ENCODE measurements at regions not wholly inside any gene's neighbourhood (a gene's known extent, or its start where the extent isn't known, plus 50 kb on each side); places are given as distances from the start of the nearest gene placed in this dataset.
"Not testable (repeated sequence)": the region's sequence is repeated elsewhere in the genome, so short reads cannot be mapped to it uniquely, and the experiment has no call there.

DNA sequence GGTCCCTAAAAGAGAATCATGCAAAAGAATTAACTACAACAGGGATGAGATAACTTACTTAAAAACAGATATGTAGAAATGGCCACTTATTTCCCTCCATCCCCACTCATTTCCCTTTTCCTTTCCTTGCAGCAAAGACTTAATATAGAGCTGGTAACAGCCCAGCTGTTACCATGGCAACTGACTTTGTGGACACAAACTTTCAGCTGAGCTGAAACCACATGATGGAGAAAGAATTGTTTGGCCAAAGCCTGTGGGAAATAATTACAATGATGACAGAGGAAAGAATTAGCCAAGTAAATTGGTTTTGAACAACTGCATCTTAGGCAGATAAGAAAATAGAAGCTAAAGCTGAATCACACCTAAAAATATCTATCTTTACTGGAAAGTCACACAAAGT is 364.9 kb downstream of the GALC start:
- DNase-seq: no peak

DNA sequence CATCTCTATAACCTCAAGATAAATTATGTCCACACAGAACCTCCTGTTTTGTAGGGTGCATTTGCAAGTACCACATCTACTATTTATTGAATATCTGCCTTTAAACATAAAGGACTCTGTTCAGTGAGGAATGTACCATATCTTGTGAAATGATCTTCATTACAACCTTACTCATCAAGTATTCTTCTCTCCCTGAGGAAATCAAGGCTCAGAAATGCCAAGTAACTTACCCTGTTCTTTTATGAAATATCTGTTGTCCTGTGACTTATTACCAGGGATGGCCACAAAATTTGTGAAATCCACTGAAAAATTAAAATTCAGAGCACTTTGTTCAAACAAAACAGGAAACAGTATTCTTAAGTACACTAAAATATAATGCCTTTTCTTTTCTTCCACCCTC is 366.7 kb downstream of the GALC start:
- no peak for DNase-seq

DNA sequence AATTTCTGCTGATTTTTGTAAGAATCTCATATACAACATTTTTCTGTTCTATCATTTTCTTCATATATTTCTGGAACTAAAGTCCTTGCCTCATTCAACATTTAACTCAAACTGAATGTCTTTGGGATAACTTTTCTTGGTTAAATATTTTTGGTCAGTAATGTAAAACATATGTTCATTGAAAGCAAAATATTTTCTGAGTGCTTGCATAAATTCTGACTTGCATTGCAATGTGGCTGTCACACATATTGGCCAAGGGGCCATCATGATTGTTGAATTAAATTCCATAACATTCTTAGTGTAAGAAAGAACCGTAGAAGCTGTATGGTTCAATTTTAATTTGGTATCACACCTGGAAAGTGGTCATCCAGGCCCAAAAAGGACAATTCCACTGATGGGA is 369.4 kb downstream of the GALC start:
- DNase-seq: no peak

DNA sequence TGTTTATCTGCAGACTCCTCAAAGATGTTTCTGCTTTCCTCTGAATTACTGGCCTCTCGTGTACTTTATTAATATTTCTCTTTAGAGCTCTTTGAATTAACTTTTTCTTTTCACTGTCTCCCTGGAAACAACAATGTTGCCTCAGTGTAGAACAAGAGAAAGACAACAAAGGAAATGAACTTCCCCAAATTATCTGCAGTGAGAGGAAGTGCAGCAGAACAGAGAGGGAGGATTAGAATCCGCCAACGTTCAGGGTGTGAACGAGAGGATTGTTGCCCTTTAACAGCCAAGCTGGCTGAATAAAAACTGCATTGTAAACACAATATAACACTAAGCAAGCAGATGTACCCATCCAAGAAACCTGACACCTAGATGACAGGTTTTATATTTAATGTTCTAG is 375.9 kb downstream of the GALC start:
- DNase-seq: no peak

DNA sequence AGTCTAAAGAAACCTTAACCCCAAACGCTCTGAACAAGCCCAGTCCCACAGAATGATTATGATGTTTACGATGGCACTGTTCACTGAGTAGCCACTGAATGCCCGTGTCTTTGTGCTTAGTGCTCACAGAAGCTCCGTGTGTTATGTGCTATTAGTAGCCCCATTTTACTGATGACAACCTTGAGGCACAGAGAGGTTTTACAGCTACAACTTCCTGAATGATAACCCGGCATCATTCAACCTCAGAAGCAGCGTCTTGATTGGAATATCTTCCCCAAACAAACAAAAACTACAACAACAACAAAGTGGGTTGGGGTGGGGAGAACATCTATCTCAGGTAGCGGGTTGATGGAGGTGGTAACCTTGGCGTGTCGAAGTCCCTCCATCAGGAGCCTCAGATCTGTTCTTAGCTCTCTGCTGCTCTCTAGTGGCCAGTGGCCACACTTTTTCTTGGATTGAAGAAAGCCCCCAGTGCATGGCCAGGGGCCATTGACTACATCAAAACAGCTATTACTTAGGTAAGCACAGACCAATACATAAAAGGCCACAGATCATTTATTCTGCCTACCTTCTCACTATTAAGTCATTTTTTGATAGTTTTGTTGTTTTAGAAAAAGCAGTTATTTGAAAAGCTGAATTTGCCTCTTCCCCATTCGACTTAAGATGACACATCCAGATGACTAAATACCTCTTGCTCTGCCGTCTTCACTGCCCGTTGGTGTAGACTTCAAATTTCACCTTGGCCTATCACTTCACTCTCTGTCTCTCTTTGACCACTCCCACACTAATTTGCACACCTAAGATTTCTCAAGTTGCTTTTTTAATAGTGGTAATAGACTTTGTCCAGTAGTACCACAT is 376.9 kb downstream of the GALC start:
- DNase-seq: no peak

DNA sequence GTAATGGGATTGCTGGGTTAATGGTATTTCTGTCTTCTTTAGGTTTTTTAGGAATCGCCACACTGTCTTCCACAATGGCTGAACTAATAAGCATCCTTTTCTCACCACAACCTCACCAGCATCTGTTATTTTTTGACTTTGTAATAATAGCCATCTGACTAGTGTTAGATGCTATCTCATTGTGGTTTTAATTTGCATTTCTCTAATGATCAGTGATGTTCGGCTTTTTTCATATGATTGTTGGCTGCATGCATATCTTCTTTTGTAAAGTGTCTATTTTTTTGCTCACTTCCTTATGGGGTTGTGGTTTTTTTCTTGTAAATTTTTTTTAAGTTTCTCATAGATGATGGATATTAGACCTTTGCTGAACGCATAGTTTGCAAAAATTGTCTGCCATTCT is 377.9 kb downstream of the GALC start:
- DNase-seq: no peak

DNA sequence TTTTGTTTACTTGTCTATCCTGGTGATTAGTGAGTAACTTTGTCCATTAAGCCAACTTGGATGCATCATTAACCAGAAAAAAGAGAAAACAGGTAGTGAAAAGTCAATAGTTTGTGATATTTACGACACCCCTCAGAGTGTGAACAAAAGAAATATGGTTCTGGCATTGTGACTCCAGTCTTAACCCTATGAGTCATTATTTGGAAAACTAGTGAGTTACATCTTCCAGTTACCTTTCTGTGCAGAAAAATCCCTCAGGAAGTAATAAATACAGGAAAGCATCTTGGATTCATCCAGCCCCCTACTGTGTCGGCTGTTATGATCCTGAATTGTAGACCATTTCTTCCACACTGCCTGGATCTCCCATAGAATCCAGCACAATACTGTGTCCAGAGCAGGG is 379.1 kb downstream of the GALC start:
- no peak for DNase-seq

DNA sequence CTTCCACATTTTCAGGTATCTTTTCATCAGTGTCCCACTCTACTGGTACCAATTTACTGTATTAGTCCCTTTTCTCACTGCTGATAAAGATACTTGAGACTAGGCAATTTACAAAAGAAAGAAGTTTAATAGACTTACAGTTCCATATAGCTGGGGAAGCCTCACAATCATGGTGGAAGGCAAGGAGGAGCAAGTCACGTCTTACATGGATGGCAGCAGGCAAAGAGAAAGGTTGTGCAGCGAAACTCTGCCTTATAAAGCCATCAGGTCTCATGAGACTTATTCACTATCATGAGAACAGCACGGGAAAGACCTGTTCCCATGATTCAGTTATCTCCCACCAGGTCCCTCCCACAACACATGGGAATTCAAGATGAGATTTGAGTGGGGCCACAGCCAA is 385.9 kb downstream of the GALC start:
- not testable (repeated sequence) for DNase-seq

DNA sequence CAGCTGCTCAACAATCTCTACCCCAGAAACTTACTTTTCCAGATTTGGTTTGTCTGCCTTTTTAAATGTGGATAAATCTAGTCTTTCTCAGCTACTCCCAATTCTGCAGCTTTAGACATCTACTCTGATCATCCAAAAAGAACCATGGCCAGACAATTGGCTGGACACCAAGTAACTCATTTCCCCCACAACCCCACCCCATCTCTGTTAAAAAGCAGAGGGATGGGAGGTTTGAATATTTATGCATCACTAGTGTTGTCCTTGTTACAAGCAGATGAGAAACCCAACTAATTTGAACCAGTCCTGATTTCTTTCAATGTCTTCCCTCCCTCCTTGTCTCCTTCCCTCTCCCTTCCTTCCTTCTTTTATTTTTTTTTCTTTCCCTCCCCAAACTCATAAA is 391.9 kb downstream of the GALC start:
- no peak for DNase-seq

DNA sequence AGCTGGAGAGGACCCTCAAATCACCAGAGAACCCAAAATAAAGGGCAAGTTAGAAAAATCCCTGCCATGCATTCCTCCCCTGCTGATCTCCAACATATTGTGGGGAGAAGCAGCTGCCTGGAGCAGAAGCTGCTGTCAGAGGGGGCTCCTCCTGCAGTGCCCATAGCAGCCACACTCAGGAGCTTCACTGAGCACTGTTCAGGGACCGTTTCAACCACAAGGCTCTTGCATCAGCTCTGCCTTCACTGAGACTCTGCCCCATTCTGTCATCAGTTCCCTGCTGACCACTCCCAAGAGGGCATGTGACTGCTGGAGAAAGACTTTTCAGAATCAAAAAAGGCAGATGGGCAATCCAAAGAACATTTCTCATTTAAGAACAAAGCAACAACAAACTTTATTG is 392.7 kb downstream of the GALC start:
- DNase-seq: no peak

DNA sequence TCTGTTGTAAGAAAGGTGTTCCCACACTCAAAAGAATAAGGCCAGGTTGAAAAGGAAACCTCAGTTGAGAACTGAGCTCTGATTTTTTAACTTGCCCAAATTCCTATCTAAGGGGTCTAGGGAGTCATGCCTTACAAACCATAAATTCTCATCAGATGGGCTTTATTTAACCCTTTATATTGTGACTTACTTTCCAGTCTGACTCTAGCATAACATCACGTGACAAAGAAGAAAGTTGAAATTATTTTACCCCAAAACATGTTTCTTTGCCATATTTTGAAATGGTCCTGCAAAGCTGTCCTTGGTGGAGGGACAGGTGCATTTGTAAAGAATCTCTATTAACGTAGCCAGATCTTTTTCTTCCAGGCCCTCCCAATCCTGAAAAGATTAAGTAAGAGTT is 411.7 kb downstream of the GALC start:
- no peak for DNase-seq

DNA sequence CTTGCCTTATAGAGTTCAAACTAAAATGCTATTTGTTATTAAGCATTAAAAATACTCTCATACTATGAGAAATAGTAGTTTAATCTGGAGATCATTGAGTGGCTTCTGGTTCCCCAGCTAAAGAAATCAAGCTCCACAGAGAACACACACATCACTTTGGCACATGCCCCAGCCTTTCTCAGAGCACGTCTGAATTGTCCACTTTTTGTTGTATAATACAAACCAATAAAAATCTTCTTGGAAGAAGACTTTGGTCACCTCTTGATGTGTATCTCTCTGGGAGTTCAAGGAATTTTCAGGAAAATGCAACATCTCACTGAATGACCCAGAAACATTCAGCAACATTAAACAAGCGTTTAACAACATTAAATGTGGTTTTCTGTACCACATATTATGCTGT is 413.9 kb downstream of the GALC start:
- DNase-seq: no peak

DNA sequence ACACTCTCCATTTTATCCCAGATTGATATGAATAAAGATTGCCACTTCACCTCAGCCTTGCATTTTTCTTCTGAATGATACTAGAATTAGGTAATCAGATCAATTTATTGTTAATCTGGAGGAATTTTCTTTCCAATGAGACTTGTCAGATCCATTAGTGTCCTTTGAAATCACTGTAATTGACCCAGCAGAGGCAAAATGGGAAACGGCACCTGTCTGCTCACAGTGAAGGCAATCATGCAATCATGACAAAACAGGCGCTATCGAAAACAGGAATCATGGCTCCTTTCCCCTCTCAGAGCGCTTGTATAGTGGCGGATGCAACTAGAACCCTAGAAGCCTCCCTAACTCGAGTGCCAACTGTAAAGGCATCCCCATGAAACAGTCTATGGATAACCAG is 417.6 kb downstream of the GALC start:
- DNase-seq: no peak

DNA sequence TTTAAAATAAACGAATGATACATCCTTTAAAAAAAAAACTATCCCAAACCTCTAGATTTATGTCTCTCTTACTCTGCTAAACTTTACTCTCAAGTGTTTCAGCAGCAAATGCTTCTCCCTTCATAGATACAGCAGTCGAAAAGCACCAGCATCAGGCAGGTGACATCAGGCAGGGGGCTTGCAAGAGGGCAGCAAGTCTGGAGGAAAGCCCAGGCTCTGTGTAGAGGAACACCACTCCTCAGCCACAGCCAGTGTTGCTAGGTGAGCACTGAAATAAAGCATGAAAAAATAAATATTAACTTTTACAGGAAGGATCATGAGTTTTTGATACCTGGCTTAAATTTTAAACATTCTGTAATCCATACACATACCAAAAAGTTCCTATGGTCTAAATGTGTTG is 419.4 kb downstream of the GALC start:
- DNase-seq: no peak

DNA sequence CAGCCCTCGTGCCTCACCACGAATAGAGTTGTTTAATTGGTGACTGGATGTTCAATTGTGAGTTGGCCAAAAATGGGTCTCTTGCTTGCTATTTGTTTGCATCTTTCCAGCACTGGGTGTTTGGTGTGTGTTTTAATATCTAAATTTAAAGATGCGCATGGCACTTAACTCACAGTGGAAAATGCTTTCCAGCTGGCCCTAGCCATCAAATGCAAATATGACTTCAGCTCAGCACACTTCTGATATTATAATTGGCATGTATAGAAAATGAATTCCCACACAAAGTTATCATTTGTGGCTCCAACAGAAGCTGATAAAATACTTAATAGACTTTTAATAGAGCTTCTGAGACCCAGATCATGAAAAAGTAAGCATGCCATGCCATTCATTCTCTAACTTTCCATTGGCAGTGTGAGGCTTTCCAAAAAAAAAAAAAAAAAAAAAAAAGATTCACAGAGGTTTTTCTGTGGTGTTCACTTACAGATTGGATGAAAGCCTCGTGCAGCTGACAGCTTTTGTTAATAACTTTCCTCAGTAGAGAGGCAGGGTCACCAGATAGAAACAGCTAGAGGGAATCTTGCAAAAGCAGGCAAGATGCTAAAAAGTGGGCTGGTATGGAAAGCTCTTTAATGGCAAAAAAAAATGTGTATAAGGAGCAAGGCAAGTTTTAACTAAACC is 425.2 kb downstream of the GALC start:
- no peak for DNase-seq

DNA sequence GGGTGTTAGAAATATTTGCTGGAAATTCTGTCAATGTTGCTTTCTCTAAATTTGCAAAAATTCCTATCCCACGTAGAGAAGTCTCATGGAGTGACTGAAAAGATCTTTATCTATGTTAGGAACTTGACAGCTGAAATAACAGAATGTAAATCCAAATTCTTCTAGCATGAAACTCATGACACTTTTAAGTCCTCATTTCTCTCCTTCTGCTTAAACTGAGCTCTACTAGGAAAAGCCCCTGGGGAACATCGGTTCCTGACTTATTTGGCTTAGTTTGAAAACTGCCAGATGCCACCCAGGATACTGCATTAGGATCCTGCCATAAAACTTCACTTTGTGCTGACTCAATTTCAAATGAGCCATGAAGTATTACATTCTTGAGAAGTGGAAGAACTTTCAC is 426.0 kb downstream of the GALC start:
- no peak for DNase-seq

DNA sequence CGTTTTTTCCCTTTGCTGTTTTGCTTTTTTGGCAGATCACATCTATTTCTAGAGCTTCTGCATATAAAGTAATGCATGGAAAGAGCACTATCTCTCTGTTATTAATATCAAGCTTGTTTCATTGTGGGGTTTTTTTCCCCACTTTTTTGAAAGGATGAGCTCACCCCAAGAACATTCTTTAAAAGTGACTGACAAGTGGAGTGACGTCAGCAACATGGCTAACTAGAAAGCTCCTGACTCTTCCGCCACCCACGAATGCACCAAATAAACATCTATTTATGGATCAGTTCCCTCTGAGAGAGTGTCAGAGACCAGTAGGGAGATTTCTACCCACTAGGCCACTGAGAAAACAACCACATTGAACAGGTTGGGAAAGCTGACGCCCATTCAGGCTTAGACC is 445.4 kb downstream of the GALC start:
- no peak for DNase-seq

DNA sequence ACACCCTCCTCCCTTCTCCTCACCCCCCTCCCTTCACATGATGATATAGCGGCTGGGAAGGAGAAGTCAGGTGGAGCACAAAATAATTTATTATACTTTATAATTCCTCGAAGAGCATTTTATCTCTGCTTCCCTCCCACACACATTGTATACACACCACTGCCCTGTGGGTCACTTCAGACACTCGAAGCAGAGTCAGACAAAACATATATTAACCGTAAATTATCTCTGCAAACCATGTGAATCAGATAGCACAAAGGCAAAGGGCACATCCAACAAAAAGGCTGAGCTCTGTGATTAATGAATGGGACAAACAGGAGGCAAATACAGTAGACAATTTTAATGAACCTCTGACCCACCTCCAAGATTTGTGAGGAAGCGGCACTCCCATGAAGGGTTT is 450.7 kb downstream of the GALC start:
- DNase-seq: no peak

DNA sequence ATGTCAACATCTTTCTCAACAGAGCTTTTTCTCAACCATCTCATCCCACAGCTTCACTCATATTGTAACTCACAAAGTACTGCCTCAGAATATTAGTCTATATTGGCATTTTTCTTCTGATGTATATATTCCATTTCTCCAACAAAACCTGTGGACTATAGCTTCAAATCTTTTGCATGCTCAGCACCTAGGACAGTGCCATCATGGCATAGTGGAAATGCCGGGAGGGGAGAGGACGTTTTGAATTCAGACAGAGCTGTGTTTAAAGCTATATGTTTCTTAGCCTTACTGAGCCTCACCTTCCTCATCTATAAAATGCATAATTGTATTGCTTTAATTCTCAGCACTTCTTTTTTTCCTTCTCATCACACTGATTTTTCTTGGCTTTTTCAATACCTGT is 452.6 kb downstream of the GALC start:
- DNase-seq: no peak

DNA sequence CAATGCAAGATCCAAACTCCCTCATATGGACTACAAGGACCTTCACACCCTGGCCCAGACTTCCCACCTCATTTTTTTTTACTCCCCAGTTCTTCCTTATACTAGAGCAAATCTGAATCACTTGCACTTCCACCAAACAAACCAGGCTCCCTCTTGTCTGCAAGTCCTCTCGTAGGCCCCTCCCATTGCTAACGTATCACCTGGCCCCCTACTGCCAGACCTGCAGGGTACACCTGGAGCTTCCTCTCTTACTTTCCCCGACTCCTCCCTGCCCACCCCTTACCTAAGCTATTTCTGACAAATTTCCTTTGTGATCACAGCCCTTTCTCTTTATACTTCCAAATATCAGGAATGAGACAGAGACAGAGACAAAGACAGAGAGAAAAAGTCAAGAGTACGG is 463.9 kb downstream of the GALC start:
- DNase-seq: no peak

DNA sequence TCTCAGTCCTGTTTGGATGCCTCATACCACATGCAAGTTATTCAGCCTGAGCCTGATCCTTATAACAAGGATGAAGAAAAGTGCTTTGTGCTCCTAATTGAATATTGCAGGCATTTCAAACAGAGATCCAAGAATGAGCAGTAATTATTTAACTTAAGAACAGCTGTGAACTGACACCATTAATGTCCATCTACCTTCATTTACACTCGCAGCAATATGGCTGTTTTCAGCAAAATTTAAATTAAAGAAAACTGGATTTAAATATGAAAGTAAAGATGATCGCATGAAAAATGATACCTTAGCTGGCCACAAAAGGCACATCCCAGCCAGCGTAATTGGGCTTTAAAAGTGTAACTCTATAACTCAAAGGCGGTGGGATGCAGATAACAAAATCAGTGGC is 466.3 kb downstream of the GALC start:
- no peak for DNase-seq

DNA sequence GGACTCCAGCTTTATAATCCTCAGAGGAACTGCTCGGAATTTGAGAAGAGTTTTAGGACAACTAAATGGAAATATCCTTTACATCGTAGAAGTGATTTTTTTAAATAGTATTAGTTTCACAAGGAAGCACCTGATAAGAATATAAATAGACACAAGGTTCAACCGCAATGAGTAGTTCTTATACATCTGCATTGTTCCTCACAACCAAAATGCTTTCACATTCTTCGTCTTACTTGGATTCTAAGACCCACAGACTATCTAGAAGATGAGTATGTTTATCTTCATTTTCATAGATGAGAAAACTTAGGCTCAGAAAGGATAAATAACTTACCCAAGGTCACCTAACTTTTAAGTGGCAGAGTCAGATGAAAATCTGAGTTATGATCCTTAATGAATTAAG is 469.0 kb downstream of the GALC start:
- DNase-seq: no peak

DNA sequence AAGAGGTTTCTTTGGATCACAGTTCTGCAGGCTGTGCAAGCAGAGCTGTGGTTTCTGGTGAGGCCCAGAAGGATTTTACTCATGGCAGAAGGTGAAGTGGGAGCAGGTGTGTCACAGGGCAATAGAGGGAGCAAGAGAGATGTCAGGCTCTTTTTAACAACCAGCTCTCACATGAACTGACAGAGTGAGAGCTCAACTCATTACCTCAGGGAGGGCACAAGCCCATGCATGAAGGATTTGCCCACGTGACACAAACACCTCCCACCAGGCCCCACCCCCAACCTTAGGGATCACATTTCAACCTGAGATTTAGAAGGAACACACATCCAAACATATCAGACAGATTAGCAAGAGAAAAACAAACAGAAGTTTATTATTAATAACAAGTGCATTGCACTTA is 470.4 kb downstream of the GALC start:
- DNase-seq: no peak

DNA sequence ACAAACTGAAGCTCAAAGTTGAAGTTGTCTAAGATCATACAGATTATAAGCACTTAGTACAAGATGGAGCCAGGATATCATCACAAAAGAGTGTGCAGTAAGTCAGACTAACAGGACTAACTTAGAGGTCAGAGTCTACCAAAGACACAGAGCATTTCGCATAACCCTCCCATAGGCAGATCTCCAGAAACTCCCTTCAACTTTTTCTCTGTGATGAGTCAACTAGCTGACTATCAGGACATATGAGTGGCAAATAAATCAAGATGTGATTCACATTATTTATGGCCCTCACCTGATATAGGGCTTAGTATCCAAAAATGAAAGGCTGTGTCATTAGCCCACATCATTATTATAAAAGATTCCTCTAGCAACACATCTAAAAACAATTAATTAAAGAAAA is 484.6 kb downstream of the GALC start:
- no peak for DNase-seq

DNA sequence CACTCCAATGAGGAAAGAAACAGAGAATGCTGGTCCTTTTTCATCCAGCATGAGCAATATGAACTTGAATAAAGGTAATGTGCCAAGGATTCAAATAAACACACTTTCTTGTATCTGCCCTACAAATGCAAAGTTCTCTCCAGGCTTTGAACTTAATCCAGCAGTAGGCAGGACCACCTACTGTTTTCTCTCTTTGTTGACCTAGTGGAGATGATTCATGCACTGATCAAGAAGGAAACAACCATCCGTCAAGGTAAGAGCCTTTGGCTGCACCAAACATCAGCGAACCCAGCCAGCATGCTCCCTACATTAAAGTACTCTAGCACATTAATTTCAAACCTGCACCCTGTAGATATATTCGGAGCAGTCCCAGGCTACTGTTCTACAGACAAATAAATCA is 489.3 kb downstream of the GALC start:
- DNase-seq: no peak

Data from CD4-positive, alpha-beta T cell treated with Interferon gamma for 1 hour (primary cell).